NCI-H146 (cell line): ENCODE measurements at regions not wholly inside any gene's neighbourhood (a gene's known extent, or its start where the extent isn't known, plus 50 kb on each side); places are given as distances from the start of the nearest gene placed in this dataset.
"Not testable (repeated sequence)": the region's sequence is repeated elsewhere in the genome, so short reads cannot be mapped to it uniquely, and the experiment has no call there.

ENCODE experiments used
- DNase-seq: peaks from one replicate; lab custom pipeline; 2025; lab: John Stamatoyannopoulos, UW

DNA sequence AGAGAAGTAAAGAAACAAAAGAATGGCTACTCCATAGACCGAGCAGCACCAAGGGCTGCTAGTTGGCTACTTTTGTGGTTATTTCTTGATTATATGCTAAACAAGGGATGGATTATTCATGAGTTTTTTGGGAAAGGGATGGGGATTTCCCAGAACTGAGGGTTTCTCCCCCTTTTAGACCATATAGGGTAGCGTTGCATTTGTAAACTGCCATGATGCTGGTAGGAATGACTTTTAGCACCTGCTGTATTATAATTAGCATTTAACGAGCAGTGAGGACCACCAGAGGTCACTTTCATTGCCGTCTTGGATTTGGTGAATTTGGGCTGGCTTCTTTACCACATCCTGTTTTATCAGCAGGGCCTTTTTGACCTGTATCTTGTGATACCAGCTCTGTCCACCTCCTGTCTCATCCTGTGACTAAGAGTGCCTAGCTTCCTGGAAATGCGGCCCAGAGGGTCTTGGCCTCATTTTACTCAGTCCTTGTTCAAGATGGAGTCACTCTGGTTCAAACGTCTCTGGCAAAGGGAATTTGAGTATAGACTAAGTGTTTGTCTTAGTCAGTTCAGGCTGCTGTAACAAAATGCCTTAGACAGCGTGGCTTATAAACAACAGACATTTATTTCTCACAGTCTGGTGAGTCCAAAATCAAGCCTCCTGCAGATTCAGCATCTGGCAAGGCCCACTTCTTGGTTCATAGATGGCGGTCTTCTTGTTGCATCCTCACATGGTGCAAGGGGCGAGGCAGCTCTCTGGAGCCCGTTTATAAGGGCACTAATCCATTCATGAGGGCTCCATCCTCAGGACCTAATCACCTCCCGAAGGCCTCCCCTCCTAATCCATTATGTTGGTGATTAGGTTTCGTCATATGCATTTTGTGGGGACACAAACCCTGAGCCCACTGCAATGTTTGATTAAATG is 348.3 kb upstream of the SFSWAP start:
- DNase-seq = no peak

DNA sequence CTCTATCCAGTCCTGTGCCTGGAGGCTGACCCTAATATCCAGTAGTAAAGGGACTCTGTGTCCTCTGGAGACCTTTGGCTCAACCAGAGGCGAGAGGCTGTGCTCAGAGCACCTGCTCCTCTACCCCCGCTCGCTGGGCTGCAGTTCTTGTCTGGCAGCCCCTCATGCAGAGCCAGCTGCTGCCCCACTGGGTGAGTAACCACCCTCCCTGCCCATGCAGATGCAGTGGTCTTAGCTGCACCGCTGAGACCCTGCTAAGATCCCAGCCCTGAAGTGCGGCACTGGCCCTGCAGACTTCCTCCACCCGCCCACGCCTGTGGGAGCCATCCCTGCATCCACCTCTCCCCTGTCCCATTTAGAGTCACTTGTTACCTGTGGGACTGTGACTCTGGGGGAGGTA is 347.5 kb upstream of the SFSWAP start:
- no peak for DNase-seq

DNA sequence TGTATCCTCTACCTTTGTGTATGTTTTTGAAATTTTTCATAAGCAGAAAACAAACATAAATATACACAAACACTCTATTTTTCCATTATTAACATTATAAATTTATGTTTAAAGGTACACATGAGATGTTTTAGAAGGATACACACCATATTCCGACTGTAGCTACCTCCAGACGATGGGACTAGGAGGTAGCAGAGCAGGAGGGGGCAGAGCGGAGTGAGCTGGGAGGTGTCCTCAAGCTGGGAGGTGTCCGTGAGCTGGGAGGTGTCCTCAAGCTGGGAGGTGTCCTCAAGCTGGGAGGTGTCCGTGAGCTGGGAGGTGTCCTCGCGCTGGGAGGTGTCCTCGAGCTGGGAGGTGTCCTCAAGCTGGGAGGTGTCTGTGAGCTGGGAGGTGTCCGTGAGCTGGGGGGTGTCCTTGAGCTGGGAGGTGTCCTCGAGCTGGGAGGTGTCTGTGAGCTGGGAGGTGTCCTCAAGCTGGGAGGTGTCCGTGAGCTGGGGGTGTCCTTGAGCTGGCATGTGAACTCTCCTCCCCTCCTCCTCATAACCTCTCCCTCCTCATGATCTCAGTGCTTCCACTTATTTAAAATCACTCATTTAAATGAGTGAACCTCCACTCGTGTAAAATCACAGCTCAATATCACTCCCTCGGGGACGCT is 346.9 kb upstream of the SFSWAP start:
- no peak for DNase-seq

DNA sequence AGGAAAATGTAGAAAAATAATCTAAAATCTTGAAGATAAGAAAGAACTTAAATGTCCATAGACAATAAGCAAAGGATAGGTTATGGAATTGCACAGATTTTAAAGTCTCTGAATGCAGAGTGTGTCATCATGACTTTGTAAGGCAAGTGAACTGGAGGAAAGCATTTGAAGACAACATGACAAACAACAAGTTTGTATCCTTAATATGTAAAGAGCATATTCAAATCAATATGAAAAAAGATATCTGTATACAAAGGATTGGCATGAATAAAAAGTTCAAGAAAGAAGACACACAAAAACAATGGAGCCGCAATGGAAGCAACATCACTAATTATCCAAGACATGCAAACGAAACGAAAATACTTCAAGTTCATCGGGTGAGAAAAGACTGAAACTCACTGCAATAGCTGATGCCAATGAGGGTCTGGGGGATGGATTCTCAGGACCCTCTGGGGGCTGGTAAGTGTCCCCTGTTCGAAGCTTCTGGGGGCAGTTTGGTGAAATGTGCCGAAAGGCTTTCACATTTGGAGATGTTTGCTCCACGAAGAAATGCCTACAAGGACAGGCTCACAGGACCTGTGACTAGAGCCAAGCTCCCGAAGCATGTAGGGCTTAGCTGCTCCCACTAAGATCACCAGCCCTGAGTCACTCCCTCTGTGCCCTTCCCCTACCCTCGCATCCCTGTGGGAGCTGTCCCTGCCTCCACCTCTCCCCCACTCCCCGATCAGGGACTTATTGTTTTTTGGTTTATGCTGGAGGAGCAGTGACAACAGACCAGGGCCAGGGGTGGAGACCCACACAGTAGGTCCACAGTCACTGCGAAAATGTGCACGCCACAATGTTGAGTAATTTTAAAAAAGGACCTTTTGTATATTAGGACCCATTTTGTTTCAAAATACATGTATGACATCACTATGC is 345.7 kb upstream of the SFSWAP start:
- DNase-seq = no peak

DNA sequence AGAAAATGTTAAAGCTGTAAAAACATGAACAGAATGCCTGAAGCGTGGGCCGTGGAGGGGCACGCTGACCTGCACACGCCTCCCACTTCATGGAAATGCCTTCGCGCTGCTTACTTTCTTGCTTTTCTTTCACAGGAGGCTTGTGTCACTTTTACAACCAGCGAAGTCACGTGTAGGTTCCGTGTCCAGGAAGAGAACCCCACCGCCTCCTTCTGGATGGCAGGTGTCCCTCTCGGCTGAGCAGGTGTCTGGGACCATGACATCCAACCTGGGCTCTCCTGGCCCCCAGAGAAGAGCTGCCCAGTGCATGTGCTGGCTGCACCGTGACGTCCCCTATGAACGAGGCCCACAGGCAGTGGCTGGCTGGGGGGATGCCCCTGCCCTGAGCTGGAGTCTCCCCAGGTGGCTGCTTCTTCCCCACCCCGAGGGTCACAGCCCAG is 345.0 kb upstream of the SFSWAP start:
- DNase-seq = no peak

DNA sequence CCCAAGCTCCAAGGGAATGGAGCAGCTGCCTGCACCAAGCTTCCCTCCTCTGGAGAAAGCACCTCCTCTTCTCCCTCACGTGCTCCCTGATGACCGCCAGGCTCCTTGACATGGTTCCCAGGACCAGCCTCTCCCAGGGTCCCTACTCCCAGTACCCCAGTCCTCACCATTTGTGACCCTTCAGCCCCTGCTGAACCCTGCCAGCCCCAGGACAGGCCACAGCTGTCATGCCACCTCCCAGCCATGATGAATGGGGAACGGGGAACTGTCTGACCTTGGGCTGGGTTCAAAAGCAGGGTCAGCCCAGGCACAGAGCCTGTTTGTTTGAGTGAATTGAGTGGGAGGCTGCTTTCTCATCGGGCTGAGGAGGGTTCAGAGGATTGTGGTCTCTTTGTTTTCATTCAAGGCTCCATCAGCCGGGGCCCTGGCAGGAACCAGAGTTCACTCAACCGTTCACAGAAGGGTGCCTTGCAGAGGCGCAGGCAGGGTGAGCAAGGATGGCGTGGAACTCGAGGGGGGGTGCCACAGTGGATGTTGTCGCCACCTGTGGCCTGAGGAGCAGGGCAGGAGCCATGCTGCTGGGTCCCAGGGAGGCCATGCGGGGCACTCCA is 344.5 kb upstream of the SFSWAP start:
- DNase-seq = no peak

DNA sequence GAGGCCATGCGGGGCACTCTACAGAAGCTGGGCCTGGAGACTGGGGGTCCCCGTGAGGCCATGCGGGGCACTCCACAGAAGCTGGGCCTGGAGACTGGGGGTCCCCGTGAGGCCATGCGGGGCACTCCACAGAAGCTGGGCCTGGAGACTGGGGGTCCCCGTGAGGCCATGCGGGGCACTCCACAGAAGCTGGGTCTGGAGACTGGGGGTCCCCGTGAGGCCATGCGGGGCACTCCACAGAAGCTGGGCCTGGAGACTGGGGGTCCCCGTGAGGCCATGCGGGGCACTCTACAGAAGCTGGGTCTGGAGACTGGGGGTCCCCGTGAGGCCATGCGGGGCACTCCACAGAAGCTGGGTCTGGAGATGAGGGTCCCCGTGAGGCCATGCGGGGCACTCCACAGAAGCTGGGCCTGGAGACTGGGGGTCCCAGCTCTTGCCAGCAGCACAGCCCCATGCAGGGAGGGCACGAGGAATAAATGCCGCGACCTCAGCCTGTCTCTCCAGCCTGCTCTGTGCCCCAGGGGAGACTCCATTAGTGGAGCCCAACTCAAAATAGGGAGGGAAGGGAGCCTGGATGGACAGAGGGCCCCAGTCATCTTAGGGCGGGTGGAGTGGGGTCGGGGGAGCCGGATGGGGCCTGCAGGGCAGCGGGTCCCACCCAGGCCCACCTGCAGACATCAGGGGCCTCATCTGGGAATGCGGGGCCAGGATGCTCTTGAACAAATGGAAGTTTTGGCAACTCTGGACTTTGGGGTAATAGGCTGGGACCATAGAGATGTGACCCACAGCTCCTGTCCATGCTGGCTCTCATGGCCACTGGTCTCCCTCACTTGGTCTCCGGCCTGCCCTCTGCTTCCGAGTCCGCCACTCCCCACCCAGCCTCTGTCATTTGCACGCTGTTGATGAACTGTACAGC is 343.6 kb upstream of the SFSWAP start:
- not testable (repeated sequence) for DNase-seq

DNA sequence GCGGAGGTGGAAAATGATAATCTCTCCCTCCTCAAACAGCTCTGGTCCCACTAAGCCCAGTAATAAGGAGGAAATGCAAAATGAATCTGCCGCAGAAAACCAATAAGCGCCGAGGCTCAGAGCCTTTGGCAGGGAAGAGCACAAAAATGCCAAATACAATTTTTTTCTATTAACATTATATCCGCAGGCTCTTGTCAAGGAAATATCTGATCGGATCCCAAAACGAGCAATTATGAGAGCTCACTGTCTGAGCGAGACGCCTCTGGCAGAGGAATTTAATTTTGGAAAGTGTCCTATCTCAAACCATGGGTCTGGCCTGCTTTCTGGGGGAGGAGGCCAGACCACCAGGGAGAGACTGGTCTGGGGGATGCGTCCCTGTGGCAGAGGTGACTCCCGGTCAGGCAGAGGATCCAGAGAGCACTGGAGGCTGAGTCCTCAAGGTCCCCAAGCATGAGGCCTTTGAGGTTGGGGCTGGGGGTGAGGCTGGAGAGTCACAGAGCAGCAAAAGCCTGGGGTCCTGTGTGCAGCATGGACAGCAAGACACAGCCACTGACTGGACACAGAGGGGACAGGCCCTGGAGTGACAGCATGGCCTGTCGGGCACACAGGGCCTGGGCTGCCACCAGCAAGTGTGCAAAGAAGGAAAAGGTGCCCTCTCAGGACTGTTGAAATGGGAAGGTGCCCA is 342.8 kb upstream of the SFSWAP start:
- no peak for DNase-seq

DNA sequence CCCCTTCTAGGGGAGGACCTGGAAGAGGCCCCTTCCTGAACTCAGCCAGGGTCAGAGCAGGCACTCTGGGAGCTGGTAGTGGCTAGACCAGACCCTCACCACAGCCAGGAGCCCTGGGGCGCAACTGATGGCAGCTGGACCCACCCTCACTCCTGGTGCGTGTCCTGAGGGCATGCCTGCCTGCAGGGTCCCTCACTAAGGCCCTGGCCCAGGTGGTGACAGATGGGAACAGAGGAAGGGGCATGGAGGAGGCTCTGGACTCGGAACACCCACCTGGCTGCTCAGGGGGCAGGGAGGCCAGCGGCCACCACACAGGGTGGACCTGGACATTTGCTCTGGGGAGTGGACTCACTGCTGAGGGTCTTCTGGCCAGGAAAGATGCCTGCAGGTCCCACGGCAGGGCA is 342.2 kb upstream of the SFSWAP start:
- DNase-seq = no peak

DNA sequence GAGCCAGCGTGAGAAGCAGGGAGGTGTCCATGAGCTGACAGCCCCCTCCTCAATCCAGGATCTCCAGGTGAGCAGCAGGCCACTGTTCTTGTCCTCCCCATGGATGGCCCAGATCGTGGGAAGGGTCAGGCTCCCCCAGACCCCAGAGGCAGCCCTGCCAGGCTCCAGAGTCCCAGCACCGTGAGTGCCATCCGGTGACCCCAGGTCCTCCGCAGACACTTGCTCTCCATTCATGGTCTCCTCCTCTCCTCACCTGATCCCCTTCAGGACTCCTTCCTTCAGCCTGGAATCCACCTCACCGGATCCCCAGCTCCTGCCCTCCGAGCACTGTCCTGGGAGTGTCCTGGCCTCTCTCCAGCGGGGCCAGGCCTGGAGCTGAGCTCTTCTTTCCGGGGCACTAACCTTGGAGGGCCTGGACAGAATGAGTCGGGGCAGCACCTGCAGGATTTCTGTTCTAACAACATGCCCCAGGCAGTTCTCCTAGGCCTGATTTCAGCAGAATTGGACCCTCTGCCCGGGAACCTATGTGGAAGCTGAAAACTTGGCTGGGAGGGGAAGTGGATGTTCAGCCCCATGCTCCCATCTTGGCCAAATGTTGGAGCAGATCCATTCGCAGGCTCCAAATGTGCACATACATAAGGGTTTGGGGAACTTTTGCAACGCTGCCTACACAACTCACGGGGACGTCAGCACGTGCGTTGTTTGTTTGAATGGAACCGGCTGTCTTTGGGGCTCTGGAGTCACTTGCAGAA is 341.6 kb upstream of the SFSWAP start:
- DNase-seq = no peak

DNA sequence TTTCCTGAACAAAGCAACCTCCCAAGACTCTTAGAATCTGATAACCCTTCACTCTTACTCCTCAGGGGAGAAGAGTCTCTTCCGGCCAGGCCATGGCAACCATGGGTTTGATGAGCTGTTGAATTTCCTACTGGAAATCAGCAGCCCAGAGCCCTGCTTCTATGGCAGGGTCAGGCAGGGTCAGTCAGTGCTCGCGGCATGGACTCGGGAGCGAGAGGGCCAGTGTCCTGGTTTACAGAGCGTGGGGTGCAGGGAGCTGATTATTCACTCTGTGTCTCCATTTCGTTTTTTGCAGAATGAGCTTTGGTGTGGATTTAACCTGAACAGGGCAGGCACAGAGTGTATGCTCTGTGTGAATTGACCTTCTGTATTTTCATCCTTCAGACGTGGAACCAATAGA is 340.6 kb upstream of the SFSWAP start:
- no peak for DNase-seq

DNA sequence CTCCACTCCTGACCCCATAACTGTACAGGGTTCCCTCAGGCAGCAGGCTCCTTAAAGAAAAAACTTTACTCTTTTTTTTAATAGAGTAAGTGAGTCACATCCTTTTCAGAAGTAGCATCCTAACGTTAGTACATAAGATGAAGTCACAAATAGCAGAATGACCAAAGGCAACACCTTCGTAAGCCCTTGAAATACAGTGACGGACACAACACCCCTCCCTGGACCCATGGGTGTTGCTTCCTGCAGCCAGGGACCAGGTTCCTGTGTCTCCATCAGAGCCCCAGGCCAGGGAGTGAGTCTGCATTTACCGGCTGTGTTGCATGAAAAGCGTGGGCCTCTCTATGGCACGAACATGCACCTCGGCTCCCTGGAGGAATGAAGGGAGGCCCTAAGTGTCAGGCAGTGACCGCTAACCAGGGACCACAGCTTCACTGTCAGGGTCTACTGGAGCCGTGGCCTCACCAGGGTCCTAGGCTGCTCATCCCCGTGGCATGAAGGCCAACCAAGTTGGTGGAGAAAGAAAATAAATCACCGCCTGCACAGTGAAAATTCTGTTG is 340.0 kb upstream of the SFSWAP start:
- no peak for DNase-seq

DNA sequence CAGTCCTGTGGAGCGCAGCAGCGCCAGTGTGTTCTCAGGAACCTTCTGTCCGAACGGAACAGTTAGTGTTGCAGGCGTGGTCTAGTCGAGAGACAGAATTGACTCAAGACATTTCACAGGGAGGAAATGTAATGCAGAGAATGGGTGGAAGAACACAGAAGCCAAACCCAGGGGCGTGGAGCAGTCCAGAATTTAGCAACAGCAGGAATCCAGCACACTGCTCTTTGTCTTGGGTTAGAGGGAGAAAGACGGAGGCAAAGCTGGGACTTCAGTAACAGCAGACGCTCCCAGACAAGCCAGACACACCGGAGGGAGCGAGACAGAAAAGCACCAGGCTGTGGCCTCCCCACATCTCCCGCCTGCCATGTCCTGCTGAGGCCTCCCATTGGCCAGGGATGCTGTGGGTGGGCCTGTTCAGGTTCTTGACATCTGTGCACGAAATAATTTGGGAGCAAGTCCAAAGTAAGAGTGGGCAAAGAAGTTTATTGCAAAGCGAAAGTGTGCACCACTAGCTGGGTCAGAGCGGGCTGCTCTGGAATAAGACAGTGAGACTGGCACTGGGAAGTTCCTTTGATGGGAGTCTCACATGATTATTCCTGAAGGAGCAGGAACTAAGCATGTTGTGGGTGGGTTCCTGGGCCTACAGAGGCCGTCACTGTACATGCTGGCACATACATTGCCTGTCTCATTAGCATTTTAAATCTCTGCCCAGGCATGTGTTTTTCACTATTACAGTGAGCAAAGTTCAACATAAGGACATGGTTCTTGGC is 339.3 kb upstream of the SFSWAP start:
- DNase-seq = no peak

DNA sequence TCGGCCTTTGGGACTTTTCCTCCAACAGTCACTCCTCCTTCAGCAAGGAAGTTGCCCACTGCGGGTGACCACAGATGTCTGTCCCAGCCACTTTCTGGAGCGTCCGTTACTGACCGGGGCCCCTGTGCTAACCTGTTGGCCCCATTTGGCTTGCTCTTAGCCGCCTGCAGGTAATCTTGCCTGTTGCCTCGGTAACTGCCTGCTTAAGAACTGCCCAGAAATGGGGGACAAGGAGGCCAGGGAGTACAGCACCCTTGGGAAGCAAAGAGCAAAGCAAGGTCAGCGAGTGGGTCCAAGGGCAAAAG is 338.8 kb upstream of the SFSWAP start:
- no peak for DNase-seq

DNA sequence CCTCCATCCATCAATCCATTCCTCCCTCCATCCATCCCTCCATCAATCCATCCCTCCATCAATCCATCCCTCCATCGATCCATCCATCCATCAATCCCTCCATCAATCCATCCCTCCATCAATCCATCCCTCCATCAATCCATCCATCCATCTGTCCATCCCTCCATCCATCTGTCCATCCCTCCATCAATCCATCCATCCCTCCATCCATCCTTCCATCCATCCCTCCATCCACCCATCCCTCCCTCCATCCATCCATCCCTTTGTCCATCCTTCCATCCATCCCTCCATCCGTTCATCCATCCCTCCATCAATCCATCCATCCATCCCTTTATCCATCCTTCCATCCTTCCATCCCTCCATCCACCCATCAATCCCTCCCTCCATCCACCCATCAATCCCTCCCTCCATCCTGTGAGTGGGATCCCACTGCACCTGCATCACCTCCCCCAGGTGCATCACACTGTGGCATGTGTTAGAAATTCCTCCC is 338.1 kb upstream of the SFSWAP start:
- DNase-seq = no peak

DNA sequence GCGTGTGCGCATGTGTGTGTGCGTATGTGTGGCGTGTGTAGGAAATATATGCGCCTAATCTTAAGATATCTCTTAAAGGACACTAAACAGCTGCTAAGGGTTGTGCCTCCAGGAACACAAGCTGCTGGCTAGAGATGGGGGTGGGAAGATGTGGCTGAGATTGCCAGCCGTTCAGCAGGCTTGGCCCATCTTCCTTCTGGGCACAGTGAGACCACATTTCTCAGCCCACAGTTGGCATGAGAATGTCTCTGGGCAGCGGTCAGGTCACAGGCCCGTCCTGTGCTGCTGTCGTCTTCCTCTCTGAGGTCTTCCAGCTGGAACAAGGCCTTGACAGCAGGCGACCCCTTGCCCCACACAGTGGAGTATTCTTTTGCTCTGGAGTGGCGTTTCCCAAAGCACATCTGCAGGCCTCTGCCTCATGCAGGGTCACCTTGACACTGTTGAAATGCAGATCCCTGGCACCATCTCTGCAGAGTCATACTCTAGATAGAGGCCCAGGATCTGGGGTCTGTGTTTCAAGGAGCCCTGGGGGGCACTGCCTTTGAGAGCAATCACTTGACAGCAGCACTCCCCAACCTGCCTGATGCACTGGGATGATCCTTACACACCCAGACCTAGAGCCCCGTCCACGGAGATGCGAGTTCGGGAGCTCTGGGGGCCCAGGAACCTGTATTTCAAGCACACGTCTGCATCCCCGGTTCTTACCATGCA is 335.5 kb upstream of the SFSWAP start:
- no peak for DNase-seq

DNA sequence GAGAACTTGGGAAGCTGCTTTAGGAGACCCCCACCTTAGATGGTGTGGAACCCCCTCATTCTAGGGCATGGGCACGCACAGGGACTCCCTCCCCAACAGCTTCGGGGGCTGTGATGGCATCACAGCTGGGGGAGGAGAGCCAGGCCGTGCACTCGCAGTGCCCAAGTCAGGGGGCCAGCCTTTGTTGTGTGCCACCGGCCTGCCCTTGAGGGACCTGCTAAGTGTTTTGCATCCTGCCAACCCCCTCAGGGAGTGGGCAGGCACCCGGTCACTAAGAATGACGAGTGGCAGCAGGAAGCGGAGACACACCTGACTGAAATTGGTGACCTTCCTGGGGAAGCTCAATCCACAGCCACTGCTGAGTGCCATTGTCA is 334.9 kb upstream of the SFSWAP start:
- DNase-seq = no peak
